Chondrocyte (in vitro differentiated cells): ENCODE measurements at regions not wholly inside any gene's neighbourhood (a gene's known extent, or its start where the extent isn't known, plus 50 kb on each side); places are given as distances from the start of the nearest gene placed in this dataset.

Source experiments
- DNase-seq: peaks from one replicate; pipeline ENCODE4 v3.0.0; 2021; ENCODE audit warnings: mixed read lengths, low spot score
- H3K27ac Mint-ChIP-seq: one replicate; pipeline ENCODE4 v1.8.0; 2021; ENCODE audit warnings: mild to moderate bottlenecking, moderate library complexity, mixed read lengths; ENCODE audit not compliant: unreplicated experiment
- H3K27me3 Mint-ChIP-seq: 2 replicates; pipeline ENCODE4 v1.8.0; 2021; ENCODE audit warnings: low read depth, mixed read lengths
- H3K36me3 Mint-ChIP-seq: 2 replicates; pipeline ENCODE4 v1.8.0; 2021; ENCODE audit warnings: low read depth, mixed read lengths
- H3K4me1 Mint-ChIP-seq: 2 replicates; pipeline ENCODE4 v1.8.0; 2021; ENCODE audit warnings: low read depth, mild to moderate bottlenecking, mixed read lengths
- H3K4me3 Mint-ChIP-seq: one replicate; pipeline ENCODE4 v1.8.0; 2021; ENCODE audit warnings: mild to moderate bottlenecking, moderate library complexity, mixed read lengths; ENCODE audit not compliant: unreplicated experiment
- H3K9me3 Mint-ChIP-seq: 2 replicates; pipeline ENCODE4 v1.8.0; 2021; ENCODE audit warnings: low read depth, mixed read lengths
- CTCF ChIP-seq: fragments of 200-600 bp; sonication (generic); IDR thresholded peaks from 2 replicates; pipeline ENCODE4 v1.5.0; 2021; ENCODE audit warnings: antibody characterized with exemption, mild to moderate bottlenecking, moderate library complexity

GRCh38 chr6:9977411-9977810 is 437.5 kb downstream of the TFAP2A start:
- Mint-ChIP-seq H3K4me3 (no peak overlapping the region), H3K9me3 (no peaks in the 10 kb centered on the region), H3K36me3 (no peaks in the 10 kb centered on the region), H3K4me1 (no peaks in the 10 kb centered on the region), H3K27me3 (no peaks in the 10 kb centered on the region), H3K27ac (no peak overlapping the region)
- no peak for DNase-seq
- TF ChIP-seq CTCF: no peak

- H3K36me3 Mint-ChIP-seq: no peaks in the 10 kb centered on the region
- H3K4me1 Mint-ChIP-seq: no peaks in the 10 kb centered on the region
- H3K27ac Mint-ChIP-seq: no peak overlapping the region
- no peak for DNase-seq
- H3K4me3 Mint-ChIP-seq: no peak overlapping the region
- H3K27me3 Mint-ChIP-seq: no peaks in the 10 kb centered on the region
- H3K9me3 Mint-ChIP-seq: peaks cover 16% of the 10 kb centered on the region
- no peak for TF ChIP-seq CTCF
These were observed 453.2 kb downstream of the TFAP2A start for GRCh38 chr6:9961646-9962045.

GRCh38 chr6:9957215-9957759 is 457.6 kb downstream of the TFAP2A start:
- no peaks in the 10 kb centered on the region for H3K27me3 Mint-ChIP-seq
- DNase-seq: no peak
- no peaks in the 10 kb centered on the region for H3K36me3 Mint-ChIP-seq

GRCh38 chr6:9948678-9949077 is 466.2 kb downstream of the TFAP2A start:
- Mint-ChIP-seq H3K27ac (no peak overlapping the region), H3K27me3 (no peaks in the 10 kb centered on the region), H3K4me3 (no peak overlapping the region), H3K4me1 (no peaks in the 10 kb centered on the region), H3K36me3 (no peaks in the 10 kb centered on the region), H3K9me3 (peaks cover 7% of the 10 kb centered on the region)
- TF ChIP-seq CTCF: no peak
- DNase-seq: no peak

More at GRCh38 chr6:9957215-9957759, 457.6 kb downstream of the TFAP2A start:
- Mint-ChIP-seq H3K9me3 (peaks cover 4% of the 10 kb centered on the region), H3K4me3 (no peak overlapping the region), H3K4me1 (no peaks in the 10 kb centered on the region), H3K27ac (no peak overlapping the region)
- TF ChIP-seq CTCF: no peak

GRCh38 chr6:9943986-9944385 is 470.9 kb downstream of the TFAP2A start:
- no peak overlapping the region for H3K27ac Mint-ChIP-seq
- H3K36me3 Mint-ChIP-seq: no peaks in the 10 kb centered on the region
- no peaks in the 10 kb centered on the region for H3K9me3 Mint-ChIP-seq
- peaks cover 3% of the 10 kb centered on the region for H3K4me1 Mint-ChIP-seq
- no peak for DNase-seq
- no peak overlapping the region for H3K4me3 Mint-ChIP-seq
- TF ChIP-seq CTCF: no peak
- H3K27me3 Mint-ChIP-seq: no peaks in the 10 kb centered on the region
